ENCODE measurements at regions not wholly inside any gene's neighbourhood (a gene's known extent, or its start where the extent isn't known, plus 50 kb on each side); places are given as distances from the start of the nearest gene placed in this dataset.
"Not testable (repeated sequence)": the region's sequence is repeated elsewhere in the genome, so short reads cannot be mapped to it uniquely, and the experiment has no call there.

DNA sequence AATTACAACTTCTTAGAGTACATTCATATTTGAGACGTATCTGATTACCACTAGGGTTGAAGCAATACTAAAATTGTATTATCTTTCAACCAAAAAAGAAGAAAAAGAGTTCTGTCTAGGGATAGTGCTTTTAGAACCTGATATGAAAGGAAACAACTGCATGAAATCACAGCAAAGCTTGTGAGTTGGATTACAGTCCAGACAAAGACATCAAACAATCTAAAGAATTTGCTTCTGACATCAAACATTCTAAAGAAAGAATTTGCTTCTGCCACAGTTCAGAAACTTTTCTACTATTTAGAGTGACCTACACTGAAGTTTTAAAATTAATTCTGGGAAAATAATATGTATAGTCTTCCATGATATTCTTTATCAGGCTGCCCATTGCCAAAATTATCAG is 1141.1 kb upstream of the ACO1 start:
- DNase-seq, result no peak

DNA sequence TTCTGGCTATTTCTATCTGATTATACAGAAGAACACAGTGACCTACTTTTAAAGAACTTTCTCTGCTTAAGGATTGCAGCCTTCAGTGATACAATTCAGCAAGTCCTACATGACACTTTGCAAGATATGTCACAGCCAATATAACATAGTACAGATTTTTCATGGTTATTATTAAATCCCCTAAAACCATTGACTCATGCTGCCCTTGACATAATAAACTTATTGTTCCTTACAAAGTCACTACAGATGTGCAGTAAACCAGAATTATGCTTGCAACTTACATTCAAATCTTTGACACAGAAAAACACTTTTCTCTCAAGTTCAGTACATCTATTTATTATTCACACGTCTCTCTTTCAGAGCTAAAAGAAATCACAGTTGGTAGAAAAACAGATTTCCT is 1136.3 kb upstream of the ACO1 start:
- DNase-seq, result no peak

DNA sequence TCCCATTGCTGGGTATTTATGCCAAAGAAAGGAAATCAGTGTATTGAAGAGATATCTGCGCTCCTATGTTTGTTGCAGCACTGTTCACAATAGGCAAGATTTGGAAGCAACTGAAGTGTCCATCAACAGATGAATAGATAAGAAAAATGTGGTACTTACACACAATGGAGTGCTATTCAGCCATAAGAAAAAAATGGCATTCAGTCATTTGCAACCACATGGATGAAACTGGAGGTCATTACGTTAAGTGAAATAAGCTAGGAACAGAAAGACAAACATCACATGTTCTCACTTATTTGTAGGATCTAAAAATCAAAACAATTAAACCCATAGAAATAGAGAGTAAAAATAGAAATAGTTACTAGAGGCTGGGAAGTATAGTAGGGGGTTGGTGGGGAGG is 1133.1 kb upstream of the ACO1 start:
- no peak for DNase-seq

DNA sequence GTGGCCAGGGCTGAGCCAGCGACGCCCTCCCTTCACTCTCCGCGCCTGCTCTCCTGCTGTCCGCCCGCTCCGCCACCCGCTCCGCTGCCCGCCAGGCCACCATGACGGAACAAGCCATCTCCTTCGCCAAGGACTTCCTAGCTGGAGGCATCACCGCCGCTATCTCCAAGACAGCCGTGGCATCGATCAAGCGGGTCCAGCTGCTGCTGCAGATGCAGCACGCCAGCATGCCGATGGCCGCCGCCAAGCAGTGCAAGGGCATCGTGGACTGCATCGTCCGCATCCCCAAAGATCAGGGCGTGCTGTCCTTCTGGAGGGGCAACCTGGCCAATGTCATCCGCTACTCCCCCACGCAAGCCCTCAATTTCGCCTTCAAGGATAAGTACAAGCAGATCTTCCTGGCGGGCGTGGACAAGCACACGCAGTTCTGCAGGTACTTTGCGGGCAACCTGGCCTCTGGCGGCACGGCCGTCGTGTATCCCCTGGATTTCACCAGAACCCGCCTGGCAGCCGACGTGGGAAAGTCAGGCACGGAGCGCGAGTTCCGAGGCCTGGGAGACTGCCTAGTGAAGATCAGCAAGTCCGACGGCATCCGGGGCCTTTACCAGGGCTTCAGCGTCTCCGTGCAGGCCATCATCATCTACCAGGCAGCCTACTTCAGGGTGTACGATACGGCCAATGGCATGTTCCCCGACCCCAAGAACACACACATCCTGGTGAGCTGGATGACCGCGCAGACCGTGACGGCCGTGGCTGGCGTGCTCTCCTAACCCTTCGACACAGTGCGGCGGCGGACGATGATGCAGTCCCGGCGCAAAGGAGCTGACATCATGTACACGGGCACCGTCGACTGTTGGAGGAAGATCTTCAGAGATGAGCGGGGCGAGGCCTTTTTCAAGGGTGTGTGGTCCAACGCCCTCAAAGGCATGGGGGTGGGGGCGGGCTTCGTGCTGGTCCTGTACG is 1130.4 kb upstream of the ACO1 start:
- DNase-seq, result no peak

DNA sequence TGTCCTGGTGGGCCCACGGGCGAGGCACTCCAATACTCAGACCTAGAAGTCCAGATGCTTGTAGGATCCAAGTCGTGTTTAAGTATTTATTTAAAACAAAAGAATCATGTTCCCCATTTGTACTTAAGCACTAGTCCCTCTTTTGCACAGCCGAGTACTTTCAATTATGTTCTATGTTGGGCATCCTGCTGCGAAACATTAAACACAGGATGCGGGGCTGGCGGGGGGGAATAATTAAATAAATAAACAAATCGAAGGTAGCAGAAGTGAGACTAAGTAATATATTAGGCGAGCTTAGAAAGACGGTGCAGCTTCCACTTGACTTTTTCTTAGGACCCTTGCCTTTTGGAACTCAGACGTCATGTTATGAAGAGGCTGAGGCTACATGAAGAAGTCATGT is 1129.2 kb upstream of the ACO1 start:
- no peak for DNase-seq

DNA sequence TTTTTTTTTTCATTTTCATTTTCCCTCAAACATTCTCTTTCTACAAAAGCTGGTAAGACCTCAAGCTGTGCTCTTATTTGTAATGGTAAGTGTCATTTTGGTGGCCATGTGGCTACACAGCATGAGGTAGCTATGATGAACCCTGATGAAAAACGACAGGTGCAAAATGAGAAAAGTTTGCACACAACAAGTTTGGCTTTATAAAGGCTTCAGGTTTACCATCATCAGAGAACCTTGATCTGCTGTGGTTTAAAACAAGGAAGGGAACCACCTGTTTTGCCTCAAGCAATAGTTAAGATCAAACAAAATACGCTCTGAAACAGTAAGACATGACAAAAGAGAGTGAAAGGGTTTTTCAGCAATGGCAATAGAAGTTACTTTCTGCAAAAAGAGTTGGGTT is 1124.6 kb upstream of the ACO1 start:
- no peak for DNase-seq

DNA sequence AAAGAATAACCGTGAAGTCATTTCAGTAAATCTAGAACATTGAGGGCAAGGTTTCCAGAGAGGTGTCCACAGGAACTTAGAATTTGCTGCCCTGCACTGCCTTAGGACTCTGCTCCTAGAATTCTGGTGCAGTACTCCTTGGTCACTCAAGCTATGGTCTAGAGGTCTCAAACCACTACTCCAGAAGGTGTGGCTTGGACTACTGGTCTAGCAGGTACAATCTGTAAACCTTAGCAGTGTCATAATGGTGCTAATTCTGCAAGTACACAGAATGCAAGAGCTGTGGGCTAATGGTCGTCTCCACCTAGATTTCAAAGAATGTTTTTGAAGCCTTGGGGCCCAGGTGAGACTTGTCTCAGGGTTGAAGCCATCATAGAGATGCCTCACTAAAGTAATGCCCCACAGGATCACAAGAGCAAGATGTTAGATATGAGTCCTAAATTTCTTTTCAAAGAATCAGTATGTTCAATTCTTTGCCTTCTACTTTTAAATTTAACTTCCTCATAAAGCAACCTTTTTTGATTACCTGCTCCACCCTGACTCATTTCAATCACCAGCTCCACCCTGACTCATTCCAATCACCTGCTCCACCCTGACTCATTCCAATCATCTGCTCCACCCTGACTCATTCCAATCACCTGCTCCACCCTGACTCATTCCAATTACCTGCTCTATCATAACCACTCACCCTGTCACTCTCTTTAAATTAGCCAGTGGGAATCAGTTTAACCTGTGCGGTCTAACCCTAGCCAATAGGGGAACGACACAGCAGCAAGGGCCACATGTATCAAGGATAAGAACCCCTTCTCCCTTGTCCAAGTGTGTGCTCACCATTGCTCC is 1111.8 kb upstream of the ACO1 start:
- DNase-seq, result no peak

DNA sequence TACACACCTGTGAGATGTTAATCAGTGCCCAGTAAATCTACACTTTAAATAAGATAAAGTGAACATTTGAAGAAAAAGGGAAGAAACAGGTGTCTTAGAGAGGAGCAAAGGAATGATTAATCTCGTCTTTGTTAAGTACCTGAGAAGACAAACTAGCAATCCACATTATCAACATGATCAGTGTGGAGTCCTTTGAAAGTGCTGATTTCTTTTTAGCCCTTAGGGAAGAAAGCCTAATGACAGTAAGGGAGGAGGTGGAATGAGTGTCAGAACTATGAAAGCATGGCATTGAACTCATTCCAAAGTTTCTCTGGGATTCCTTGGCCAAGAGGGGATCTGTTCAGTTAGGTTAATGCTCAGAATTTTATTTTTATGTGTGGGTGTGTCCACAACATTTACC is 1109.0 kb upstream of the ACO1 start:
- no peak for DNase-seq

DNA sequence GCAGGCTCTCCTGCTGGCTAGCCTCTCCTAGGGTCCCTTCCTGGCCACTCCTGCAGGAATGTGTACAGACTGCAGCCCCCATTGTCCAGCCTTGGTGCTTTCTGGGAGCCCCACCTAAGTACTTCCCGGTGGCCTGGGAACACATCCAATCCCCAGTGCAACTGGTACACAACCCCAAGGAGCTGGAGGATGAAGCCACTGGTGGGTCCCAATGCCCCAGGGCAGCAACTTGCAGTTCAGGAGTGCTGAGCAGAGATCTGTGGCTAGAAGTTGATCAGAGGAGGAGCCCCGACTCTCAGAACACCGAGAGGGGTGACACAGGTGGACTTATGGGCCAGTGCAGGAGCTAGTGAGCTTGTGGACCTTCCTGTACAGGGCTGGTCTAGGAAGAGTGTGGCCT is 1093.7 kb upstream of the ACO1 start:
- no peak for DNase-seq

DNA sequence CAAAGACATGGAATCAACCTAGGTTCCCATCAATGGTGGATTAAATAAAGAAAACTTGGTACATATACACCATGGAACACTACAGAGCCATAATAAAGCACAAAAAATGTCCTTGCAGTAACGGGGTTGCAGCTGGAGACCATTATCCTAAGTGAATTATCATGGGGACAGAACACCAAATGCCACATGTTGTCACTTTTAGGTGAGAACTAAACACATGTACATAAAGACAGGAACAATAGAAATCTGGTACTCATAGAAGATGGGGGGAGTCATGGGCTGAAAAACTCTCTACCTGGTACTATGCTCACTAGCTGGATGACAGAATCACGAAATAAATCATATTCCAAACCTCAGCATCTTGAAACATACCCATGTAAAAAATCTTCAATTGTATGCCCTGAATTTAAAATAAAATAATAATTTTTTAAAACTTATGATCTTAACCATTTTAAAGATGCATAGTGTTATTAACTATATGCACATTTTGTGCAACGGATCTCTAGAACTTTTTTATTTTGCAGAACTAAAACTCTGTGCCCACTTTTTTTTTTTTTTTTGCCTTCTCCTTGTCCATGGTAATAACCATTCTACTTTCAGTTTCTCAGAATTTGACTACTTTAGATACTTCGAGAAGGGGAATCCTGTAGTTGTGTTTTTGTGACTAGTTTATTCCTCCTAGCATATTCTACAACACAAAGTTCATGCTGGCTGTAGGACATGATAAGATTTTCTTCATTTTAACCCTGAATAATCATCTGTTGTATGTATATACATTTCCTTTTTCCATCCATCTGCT is 1081.6 kb upstream of the ACO1 start:
- no peak for DNase-seq

DNA sequence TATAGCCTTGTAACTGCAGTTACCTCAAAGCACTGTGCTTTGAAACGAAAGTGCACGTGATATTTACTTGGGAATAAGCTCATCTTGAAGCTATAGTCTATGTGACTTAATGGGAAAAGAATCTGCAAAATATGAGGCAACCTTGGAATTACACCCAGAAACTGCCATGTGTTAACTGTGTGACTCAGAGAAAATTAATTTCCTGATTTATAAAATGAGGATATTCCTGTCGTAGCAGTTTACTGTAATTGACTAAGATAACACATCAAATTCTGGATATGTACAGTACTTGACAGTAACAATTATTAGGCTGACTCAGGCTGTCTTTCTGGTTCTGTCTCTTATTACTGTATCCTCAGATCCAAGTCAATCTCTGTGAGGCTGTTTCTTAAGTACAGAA is 1079.9 kb upstream of the ACO1 start:
- DNase-seq, result no peak

DNA sequence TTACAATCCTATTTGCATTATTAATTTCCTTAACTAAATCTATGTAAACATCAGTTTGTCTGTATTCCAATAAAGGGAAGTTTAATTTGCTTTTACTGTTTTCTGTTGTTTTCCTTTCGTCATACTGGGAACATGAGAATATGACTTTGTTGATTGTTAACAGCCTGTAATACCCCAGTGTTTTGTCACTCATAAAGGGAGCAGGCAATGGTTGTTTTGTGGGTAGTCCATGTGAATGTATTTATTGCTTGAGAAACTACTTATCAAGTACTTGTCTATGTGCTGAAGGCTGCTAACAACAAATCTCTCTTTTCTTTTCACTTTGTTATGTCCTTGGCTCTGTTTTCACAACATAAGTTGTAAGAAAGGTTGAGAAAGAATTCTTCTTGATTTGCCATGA is 1070.2 kb upstream of the ACO1 start:
- no peak for DNase-seq

DNA sequence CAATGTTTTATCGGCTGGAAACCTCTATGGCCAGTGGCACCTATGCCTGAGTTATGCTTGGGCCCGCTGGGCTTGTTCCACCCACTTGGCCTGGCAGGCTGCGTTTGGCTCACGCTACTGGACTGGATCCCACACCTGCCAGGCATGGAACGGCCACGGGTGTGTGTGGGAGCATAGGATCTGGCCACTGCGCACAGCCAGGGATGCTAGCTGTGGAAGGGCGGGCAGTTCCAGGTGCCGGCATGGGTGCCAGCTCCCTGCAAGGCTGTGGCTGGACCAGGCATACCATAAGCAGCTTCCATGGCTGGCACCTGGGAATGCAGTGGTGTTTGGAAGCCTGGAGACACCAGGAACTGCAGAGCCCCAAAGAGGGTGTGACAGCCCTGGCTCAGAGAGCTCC is 1063.9 kb upstream of the ACO1 start:
- DNase-seq, result no peak

DNA sequence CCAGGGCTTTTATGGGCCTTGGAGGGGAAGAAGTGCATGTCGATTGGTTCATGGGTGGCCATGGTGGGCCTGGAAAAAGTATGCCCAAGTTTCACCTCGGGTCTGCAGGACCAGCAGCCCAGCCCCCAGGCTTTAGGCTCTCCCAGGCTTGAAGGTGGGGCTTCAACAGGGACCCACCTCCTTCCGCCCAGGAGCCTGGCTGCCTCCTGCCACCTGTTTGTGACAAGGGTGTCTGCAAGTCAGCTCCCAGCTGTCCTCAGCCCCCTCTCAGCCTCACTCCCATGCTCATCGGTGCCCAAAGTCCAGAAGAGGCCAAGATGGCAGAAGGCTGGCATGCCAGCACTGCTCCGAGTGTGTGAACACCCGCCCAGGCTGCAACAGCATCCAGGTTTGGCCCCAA is 1063.2 kb upstream of the ACO1 start:
- no peak for DNase-seq

DNA sequence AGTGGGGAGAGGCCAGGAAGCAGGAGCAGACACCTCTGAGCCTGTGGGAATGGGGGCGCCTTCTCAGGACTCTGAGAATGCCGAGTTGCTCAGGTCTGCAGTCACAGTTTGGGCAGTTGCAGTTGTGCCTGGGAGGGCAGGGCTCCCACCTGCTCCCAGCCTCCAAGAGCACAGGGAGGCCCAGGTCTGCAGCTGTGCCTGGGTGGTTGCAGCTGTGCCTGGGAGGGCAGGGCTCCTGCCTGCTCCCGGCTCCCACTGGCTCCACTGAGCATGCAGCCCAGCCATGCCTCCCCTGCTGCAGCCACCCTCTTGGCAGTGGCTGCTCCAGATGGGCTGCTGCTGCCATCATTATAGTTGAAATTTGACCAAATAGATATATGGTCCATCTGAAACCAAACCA is 1062.8 kb upstream of the ACO1 start:
- no peak for DNase-seq

DNA sequence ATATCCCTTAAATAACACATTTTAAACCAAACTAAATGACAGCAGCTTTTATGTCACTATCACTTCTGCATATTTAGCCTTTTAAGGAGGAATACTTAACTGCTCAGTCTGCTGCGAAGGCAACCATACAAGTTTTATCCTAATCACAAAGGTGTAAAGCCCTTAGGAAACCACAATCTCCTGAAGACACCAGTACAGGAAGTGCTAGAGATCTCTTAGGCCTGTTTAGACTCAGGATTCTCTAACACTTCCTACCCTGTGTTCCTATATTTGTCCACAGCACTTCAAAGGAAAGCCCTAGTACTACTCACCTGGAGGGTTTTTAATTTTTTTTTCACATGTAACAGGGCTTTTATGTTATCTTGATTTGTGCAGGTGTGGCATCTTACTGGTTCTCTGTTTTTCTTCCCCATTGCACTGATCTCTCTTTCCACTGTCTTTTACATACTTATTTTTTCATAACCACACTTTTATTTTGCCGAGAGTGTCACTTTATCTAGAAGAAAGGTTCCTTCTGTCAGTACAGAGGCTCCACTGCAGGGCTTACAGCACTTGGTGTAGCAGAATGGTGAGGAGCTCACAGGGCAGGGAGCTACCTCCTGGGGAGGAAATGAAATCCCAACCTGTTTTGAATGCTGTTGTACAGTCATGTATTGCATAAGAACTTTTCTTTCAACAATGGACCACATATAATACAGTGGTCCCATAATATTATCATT is 1060.6 kb upstream of the ACO1 start:
- no peak for DNase-seq

DNA sequence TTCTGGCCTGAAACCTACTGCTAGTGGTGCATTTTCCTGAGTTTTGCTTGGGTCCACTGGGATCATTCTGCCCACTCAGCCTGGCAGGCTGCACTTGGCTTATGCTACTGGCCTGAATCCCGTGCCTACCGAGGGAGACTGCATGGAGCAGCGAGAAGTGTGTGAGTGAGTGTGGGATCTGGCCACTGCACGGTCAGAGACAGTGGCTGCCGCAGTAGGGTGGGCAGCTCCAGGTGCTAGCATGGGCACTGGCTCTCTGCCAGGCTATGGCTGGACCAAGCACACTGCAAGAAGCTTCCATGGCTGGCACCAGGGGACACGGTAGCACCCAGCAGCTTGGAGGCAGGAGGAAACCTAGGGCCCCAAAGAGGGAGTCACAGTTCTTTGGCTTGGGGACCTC is 1058.7 kb upstream of the ACO1 start:
- no peak for DNase-seq

DNA sequence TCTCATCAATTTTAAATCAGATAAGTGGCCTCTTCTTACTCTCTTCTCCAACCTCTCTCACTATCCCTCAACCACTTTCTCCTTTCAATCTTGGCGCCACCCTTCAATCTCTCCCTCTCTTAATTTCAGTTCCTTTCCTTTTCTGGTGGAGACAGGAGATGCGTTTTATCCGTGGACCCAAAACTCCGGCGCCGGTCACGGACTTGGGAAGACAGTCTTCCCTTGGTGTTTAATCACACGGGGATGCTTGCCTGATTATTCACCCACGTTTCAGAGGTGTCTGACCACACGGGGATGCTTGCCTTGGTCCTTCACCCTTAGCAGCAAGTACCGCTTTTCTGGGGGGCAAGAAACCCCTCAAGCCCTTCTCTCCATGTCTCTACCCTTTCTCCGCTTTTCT is 1057.6 kb upstream of the ACO1 start:
- not testable (repeated sequence) for DNase-seq

DNA sequence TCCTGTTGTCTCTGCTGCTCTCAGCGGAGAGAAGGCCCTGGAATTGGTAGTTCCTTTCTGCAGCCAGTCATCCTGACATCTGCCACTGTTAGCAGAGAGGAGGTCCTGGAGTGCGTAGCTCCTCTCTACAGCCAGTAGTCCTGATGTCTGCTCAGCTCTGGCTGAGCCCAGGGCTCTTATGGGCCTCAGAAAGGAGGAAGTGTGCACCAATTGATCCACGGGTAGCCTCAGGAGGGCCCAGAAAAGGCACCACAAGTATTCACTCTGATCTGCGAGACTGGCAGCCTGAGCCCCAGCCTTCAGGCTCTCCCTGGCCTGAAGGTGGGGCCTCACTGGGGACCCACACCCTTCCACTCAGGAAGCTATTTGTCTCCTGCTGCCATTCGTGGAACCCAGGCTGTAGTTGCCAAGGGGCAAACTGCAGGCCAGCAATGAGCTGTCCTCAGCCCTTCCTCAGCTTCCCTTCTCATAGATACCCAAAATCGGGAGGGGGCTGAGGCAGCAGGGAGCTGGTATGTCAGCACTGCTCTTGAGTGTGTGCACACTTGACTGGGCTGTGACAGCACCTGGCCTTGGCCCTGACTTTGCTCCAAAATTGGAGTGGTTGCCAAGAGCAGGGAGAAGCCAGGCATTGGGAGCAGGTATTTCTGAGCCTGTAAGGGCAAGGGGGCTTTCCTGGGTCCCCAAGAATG is 1049.5 kb upstream of the ACO1 start:
- DNase-seq, result no peak

DNA sequence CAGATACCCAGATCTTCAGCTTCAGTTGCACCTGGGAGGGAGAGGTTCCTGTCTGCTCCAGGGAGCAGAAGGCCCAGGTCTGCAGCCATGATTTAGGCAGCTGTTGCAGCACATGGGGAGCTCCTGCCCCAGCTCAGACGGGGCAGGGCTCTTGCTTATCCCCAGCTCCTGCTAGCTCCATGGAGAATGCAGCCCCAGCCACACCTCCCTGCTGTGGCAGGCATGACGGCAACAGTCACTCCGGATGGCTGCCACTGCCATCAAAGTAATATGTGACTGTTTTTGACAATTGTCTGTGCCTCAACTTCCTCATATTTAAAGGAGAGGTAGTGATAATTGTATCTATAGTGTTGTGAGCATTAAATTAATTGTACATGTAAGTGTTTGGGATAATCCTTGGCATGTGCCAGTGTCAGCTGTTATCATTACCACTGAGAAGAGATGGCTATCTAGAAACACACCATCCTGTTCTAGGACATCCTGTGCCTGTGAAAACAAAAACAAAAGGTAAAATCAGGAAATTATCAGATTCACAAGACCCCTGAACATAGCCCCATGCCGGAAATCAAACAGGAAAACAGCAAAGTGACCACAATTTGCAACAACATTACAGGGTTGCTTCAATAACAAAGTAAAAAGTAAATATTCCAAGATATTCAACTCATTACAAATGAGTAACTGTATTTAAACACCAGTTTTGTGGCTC is 1048.8 kb upstream of the ACO1 start:
- no peak for DNase-seq

DNA sequence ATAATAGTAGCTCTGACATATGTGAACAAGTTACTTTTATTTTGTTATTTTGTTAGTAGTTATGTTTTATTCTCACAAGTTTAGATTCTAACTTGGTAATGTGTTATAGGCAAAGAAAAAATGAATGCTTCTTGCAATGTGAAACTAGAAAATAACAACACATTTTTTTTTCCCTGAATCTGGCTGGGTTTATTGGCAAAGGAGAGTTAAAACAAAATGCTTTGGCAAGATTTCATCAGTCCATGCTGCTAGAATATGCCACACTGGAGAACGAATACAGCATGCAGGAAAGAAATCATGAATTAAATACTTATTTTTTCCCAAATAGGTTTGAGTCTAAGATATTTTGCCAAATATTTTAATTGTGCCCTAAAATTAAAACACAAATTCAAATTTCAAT is 1048.1 kb upstream of the ACO1 start:
- no peak for DNase-seq
